ENCODE measurements at regions not wholly inside any gene's neighbourhood (a gene's known extent, or its start where the extent isn't known, plus 50 kb on each side); places are given as distances from the start of the nearest gene placed in this dataset.

DNA sequence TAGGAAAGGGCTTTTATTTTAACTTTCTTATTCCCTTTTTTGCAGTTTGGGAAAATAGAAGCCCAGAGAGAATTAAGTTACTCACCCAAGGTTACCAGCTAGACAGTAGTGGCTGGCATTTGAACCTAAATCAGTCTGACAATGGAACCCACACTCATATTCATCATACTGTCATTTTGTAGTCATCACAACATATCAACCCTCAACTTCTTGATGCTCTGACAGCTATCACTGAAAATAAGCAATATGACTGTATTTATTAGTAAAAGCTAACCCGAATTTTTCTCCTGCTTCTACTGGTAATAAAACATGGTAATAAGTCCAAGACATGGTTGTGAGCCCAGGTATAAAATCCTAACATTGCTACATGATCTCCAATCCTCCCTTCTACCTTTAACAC lies 585.8 kb upstream of the UBE2E2 start:
- H3K9me3 ChIP-seq (ENCODE audit: control insufficient read depth, insufficient read depth, low read depth, low read length): no peaks in the 10 kb centered on the region
- ChIA-PET CTCF (no interaction called here), POLR2A (no interaction called here)
- H3K27ac ChIP-seq (ENCODE audit: extremely low read depth, low read depth, low read length): no peak overlapping the region
- no peak overlapping the region for H3K4me3 ChIP-seq (ENCODE audit: low read depth, low read length)
- no peaks in the 10 kb centered on the region for H3K4me1 ChIP-seq (ENCODE audit: control insufficient read depth, insufficient read depth, low read length)
- H3K36me3 ChIP-seq (ENCODE audit: control insufficient read depth in 2 of 2, insufficient read depth in 1 of 2, low read length in 2 of 2): no peaks in the 10 kb centered on the region
- TF ChIP-seq SETDB1 (IDR thresholded peaks at IDR 0.05; ENCODE audit: insufficient read length, low read length) (no peak), ZNF146 (tag by site-specific recombination; IDR thresholded peaks at IDR 0.05) (no peak), TCF7L2 (IDR thresholded peaks at IDR 0.05; ENCODE audit: borderline replicate concordance, low read depth, low read length) (no peak), TRIM28 (IDR thresholded peaks at IDR 0.05; ENCODE audit: borderline replicate concordance, low read length) (no peak), ZNF292 (tag by site-specific recombination; IDR thresholded peaks at IDR 0.05; ENCODE audit: borderline replicate concordance, low read depth) (no peak)
- TF ChIP-seq, protein P1, sequence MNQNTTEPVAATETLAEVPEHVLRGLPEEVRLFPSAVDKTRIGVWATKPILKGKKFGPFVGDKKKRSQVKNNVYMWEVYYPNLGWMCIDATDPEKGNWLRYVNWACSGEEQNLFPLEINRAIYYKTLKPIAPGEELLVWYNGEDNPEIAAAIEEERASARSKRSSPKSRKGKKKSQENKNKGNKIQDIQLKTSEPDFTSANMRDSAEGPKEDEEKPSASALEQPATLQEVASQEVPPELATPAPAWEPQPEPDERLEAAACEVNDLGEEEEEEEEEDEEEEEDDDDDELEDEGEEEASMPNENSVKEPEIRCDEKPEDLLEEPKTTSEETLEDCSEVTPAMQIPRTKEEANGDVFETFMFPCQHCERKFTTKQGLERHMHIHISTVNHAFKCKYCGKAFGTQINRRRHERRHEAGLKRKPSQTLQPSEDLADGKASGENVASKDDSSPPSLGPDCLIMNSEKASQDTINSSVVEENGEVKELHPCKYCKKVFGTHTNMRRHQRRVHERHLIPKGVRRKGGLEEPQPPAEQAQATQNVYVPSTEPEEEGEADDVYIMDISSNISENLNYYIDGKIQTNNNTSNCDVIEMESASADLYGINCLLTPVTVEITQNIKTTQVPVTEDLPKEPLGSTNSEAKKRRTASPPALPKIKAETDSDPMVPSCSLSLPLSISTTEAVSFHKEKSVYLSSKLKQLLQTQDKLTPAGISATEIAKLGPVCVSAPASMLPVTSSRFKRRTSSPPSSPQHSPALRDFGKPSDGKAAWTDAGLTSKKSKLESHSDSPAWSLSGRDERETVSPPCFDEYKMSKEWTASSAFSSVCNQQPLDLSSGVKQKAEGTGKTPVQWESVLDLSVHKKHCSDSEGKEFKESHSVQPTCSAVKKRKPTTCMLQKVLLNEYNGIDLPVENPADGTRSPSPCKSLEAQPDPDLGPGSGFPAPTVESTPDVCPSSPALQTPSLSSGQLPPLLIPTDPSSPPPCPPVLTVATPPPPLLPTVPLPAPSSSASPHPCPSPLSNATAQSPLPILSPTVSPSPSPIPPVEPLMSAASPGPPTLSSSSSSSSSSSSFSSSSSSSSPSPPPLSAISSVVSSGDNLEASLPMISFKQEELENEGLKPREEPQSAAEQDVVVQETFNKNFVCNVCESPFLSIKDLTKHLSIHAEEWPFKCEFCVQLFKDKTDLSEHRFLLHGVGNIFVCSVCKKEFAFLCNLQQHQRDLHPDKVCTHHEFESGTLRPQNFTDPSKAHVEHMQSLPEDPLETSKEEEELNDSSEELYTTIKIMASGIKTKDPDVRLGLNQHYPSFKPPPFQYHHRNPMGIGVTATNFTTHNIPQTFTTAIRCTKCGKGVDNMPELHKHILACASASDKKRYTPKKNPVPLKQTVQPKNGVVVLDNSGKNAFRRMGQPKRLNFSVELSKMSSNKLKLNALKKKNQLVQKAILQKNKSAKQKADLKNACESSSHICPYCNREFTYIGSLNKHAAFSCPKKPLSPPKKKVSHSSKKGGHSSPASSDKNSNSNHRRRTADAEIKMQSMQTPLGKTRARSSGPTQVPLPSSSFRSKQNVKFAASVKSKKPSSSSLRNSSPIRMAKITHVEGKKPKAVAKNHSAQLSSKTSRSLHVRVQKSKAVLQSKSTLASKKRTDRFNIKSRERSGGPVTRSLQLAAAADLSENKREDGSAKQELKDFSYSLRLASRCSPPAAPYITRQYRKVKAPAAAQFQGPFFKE (tag by site-specific recombination; IDR thresholded peaks at IDR 0.05; ENCODE audit: borderline replicate concordance): no peak
- TF ChIP-seq, protein P2, sequence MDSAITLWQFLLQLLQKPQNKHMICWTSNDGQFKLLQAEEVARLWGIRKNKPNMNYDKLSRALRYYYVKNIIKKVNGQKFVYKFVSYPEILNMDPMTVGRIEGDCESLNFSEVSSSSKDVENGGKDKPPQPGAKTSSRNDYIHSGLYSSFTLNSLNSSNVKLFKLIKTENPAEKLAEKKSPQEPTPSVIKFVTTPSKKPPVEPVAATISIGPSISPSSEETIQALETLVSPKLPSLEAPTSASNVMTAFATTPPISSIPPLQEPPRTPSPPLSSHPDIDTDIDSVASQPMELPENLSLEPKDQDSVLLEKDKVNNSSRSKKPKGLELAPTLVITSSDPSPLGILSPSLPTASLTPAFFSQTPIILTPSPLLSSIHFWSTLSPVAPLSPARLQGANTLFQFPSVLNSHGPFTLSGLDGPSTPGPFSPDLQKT (IDR thresholded peaks at IDR 0.05; ENCODE audit: borderline replicate concordance, low read depth, low read length): no peak

DNA sequence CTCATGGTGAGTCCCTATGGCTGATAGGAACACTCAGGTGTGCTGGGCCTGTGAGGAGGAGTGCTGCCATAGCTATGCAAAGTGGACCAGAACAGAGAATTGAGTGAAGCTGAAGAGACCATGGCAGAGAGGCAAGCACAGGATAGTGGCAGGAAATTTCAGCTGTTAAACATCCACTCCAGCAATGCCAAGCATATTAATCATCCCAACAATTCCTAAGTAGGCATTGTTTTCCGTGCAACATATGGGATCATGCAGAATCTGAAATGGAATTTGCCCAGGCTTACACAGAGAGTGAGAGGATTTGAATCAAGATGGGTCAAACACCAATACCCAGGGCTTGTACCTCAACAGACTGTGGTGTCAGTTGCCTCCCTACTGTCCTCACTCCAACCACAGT lies 582.6 kb upstream of the UBE2E2 start:
- POLR2A ChIA-PET: no interaction called here
- no peak overlapping the region for H3K4me3 ChIP-seq (ENCODE audit: low read depth, low read length)
- no peak overlapping the region for H3K27ac ChIP-seq (ENCODE audit: extremely low read depth, low read depth, low read length)
- H3K4me1 ChIP-seq (ENCODE audit: control insufficient read depth, insufficient read depth, low read length): no peaks in the 10 kb centered on the region
- no peaks in the 10 kb centered on the region for H3K36me3 ChIP-seq (ENCODE audit: control insufficient read depth in 2 of 2, insufficient read depth in 1 of 2, low read length in 2 of 2)
- no peaks in the 10 kb centered on the region for H3K9me3 ChIP-seq (ENCODE audit: control insufficient read depth, insufficient read depth, low read depth, low read length)
- CTCF ChIA-PET: interaction anchor here (0.7 kb wide), 1 partner anchor 829 kb away, joined by 4 read pairs; no protein-coding TSS in a partner anchor
- TF ChIP-seq, protein P3, sequence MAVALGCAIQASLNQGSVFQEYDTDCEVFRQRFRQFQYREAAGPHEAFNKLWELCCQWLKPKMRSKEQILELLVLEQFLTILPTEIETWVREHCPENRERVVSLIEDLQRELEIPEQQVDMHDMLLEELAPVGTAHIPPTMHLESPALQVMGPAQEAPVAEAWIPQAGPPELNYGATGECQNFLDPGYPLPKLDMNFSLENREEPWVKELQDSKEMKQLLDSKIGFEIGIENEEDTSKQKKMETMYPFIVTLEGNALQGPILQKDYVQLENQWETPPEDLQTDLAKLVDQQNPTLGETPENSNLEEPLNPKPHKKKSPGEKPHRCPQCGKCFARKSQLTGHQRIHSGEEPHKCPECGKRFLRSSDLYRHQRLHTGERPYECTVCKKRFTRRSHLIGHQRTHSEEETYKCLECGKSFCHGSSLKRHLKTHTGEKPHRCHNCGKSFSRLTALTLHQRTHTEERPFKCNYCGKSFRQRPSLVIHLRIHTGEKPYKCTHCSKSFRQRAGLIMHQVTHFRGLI (tag by site-specific recombination; IDR thresholded peaks at IDR 0.05): no peak
- TF ChIP-seq ZNF239 (tag by site-specific recombination; IDR thresholded peaks at IDR 0.05): no peak
- TF ChIP-seq ZNF561 (tag by site-specific recombination; IDR thresholded peaks at IDR 0.05; ENCODE audit: borderline replicate concordance): no peak
- TF ChIP-seq ZNF555 (tag by site-specific recombination; conservative IDR thresholded peaks at IDR 0.05): no peak
- no peak for TF ChIP-seq ZXDB (tag by site-specific recombination; IDR thresholded peaks at IDR 0.05)
- TF ChIP-seq ZNF76 (tag by site-specific recombination; IDR thresholded peaks at IDR 0.05; ENCODE audit: borderline replicate concordance, low read depth): no peak
- no peak for TF ChIP-seq ZBTB8A (tag by site-specific recombination; IDR thresholded peaks at IDR 0.05)
- TF ChIP-seq, protein P4, sequence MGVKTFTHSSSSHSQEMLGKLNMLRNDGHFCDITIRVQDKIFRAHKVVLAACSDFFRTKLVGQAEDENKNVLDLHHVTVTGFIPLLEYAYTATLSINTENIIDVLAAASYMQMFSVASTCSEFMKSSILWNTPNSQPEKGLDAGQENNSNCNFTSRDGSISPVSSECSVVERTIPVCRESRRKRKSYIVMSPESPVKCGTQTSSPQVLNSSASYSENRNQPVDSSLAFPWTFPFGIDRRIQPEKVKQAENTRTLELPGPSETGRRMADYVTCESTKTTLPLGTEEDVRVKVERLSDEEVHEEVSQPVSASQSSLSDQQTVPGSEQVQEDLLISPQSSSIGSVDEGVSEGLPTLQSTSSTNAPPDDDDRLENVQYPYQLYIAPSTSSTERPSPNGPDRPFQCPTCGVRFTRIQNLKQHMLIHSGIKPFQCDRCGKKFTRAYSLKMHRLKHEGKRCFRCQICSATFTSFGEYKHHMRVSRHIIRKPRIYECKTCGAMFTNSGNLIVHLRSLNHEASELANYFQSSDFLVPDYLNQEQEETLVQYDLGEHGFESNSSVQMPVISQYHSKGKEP (tag by site-specific recombination; IDR thresholded peaks at IDR 0.05): no peak
- TF ChIP-seq ZNF302 (tag by site-specific recombination; IDR thresholded peaks at IDR 0.05; ENCODE audit: low read depth): no peak
- no peak for TF ChIP-seq ZNF311 (tag by site-specific recombination; IDR thresholded peaks at IDR 0.05; ENCODE audit: borderline replicate concordance)
- no peak for TF ChIP-seq ZNF747 (tag by site-specific recombination; IDR thresholded peaks at IDR 0.05)
- TF ChIP-seq ZNF341 (tag by site-specific recombination; IDR thresholded peaks at IDR 0.05; ENCODE audit: low read depth): no peak
- TF ChIP-seq ZNF10 (tag by site-specific recombination; IDR thresholded peaks at IDR 0.05): no peak
- no peak for TF ChIP-seq ZBTB17 (tag by site-specific recombination; IDR thresholded peaks at IDR 0.05)
- TF ChIP-seq, protein P5, sequence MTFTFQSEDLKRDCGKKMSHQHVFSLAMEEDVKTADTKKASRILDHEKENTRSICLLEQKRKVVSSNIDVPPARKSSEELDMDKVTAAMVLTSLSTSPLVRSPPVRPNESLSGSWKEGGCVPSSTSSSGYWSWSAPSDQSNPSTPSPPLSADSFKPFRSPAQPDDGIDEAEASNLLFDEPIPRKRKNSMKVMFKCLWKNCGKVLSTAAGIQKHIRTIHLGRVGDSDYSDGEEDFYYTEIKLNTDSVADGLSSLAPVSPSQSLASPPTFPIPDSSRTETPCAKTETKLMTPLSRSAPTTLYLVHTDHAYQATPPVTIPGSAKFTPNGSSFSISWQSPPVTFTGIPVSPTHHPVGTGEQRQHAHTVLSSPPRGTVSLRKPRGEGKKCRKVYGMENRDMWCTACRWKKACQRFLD (tag by site-specific recombination; IDR thresholded peaks at IDR 0.05): no peak

All from HEK293 (cell line).